Mucosa of descending colon (tissue), 3 donors: ENCODE measurements at regions not wholly inside any gene's neighbourhood (a gene's known extent, or its start where the extent isn't known, plus 50 kb on each side); places are given as distances from the start of the nearest gene placed in this dataset.

Experiments used
- ATAC-seq: fragments of 200-7000 bp; cut with Tn5 transposase; one replicate; pipeline ENCODE4 v1.9.1; 2020; ENCODE audit warnings: mild to moderate bottlenecking, moderate library complexity
- DNase-seq, 3 donors: peaks; one replicate each; pipeline ENCODE4 v3.0.0-alpha.2; 2020
- H3K36me3 ChIP-seq: fragments of 200-600 bp; one replicate; pipeline ENCODE4 v1.8.0; 2021; ENCODE audit warnings: low read depth, mild to moderate bottlenecking
- H3K4me1 ChIP-seq: fragments of 200-600 bp; one replicate; pipeline ENCODE4 v1.8.0; 2021; ENCODE audit warnings: low read depth, mild to moderate bottlenecking
- H3K4me3 ChIP-seq: fragments of 200-600 bp; one replicate; pipeline ENCODE4 v1.8.0; 2021; ENCODE audit warnings: mild to moderate bottlenecking
- H3K9me3 ChIP-seq: fragments of 200-600 bp; one replicate; pipeline ENCODE4 v1.8.0; 2021; ENCODE audit warnings: mild to moderate bottlenecking
- intact Hi-C, 2 donors: fragments of 100-400 bp; cut with DNase I in 1 of 2; cut with micrococcal nuclease in 1 of 2; formaldehyde crosslinking; loops; one replicate each; pipeline versions ENCODE4 v1.11.0 to v1.11.1; 2022; cut with DNase I, micrococcal nuclease
- TF ChIP-seq, protein P1 (sequence below): fragments of 200-600 bp; IDR thresholded peaks from one replicate; pipeline ENCODE4 v1.8.0; 2022; ENCODE audit warnings: antibody characterized with exemption, mild to moderate bottlenecking
- donor health status: DM: no; HTN: no; CAD: no; lungs with moderate emphysema.
- donor health status: DM: no; HTN: no; CAD: no.
- donor health status: DM: no; HTN: yes; CAD: no.

- intact Hi-C loops, result no loop called here
Measured at GRCh38 chr2:160941290-160941846, 218.9 kb upstream of the TANK start.

GRCh38 chr2:160942476-160943142, 217.6 kb upstream of the TANK start:
- intact Hi-C loops, result no loop called here
- DNase-seq (no peak), ATAC-seq (no peak)
- Histone ChIP-seq H3K36me3 (no peaks in the 10 kb centered on the region), H3K4me3 (no peak overlapping the region), H3K9me3 (no peaks in the 10 kb centered on the region), H3K4me1 (no peaks in the 10 kb centered on the region)
- TF ChIP-seq, protein P1, sequence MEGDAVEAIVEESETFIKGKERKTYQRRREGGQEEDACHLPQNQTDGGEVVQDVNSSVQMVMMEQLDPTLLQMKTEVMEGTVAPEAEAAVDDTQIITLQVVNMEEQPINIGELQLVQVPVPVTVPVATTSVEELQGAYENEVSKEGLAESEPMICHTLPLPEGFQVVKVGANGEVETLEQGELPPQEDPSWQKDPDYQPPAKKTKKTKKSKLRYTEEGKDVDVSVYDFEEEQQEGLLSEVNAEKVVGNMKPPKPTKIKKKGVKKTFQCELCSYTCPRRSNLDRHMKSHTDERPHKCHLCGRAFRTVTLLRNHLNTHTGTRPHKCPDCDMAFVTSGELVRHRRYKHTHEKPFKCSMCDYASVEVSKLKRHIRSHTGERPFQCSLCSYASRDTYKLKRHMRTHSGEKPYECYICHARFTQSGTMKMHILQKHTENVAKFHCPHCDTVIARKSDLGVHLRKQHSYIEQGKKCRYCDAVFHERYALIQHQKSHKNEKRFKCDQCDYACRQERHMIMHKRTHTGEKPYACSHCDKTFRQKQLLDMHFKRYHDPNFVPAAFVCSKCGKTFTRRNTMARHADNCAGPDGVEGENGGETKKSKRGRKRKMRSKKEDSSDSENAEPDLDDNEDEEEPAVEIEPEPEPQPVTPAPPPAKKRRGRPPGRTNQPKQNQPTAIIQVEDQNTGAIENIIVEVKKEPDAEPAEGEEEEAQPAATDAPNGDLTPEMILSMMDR, result no peak

More at GRCh38 chr2:160941290-160941846, 218.9 kb upstream of the TANK start:
- TF ChIP-seq, protein P1, result no peak
- no peaks in the 10 kb centered on the region for H3K36me3 ChIP-seq
- no peak for DNase-seq
- ATAC-seq, result no peak
- H3K9me3 ChIP-seq, result no peaks in the 10 kb centered on the region
- no peaks in the 10 kb centered on the region for H3K4me1 ChIP-seq
- H3K4me3 ChIP-seq, result no peak overlapping the region

DNA sequence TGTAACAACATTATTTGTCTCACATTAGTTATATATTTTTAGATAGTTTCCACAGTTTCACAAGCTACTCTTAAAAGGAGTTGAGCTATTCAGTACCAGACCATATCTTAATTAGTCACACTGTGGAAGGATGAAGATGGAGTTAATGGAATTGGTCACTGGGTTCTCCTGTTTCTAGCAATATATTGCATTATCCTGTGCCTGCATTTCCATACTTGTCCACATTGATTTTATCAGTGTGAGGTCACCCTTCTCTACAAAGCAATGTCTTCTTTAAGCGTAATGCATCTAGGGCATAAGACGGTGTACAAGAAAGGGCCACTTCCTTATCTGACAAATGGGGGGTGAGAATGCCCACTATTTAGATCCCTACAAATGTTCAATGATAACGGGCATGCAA, 216.8 kb upstream of the TANK start:
- Histone ChIP-seq H3K4me3 (no peak overlapping the region), H3K9me3 (no peaks in the 10 kb centered on the region), H3K36me3 (no peaks in the 10 kb centered on the region), H3K4me1 (no peaks in the 10 kb centered on the region)
- ATAC-seq (no peak), DNase-seq (no peak)
- intact Hi-C loops, result no loop called here
- TF ChIP-seq, protein P1, result no peak

DNA sequence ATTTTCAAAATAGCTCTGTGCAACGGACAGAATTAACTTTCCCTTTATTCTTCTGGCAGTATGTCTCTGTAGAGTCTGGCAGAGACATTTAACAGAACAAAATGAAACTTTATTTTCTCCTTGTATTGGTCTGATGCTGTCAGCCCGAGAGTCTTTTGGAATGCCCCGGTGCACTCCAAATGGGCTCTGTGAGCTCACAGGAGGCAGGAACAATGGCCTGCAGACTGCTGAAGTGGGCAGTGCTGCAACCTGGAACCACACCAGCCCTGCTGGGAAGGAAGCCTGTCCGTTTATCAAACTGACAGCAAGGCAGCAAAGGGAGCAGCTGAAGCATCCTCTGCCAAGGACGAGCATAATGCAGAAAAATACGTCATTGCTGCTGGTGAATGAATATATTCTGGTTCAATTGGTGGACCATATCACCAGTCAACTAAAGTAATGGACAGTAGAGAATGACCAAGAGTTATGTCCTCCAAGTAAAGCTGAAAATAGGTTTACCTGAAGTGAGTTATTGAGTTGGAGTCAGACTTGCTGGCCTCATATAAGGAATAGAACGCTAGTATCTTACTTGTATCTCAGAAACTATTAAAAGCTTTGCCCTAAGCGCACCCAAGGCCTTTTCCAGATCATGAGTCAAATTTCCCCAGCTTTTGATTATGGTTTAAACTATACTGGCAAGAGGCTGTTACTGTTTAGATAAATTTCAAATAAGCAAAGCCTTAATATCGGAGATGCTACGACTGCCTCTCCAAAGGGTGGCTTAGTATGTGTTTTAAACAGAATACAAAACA, 207.6 kb upstream of the TANK start:
- TF ChIP-seq, protein P1, result no peak
- intact Hi-C loops, result no loop called here
- Histone ChIP-seq H3K4me3 (no peak overlapping the region), H3K36me3 (no peaks in the 10 kb centered on the region), H3K9me3 (no peaks in the 10 kb centered on the region), H3K4me1 (no peaks in the 10 kb centered on the region)
- ATAC-seq (peak; percentile 25), DNase-seq (peak in 1 of 3 donors; percentile 56)

DNA sequence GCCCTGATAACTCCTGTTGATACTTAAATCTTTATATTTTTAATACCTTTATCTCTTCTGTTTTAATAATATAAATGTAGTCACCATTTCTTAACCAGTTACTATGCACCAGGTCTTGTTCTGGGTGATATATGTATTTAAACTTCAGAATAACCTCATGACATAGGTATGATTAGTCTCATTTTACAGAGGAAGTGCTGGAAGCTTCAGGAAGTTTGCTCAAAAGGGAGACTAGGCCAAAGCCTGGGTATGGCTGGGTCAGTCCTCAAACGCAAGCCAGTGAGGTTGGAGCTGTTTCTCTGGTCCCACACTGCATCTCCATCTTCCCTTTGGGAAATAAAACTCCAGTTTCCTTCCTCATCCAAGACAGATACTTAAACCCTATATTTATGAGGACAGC, 204.7 kb upstream of the TANK start:
- ATAC-seq, result no peak
- intact Hi-C loops, result no loop called here
- TF ChIP-seq, protein P1, result no peak

More for the DNA sequence above, 204.7 kb upstream of the TANK start:
- no peak for DNase-seq
- H3K9me3 ChIP-seq, result no peaks in the 10 kb centered on the region
- H3K4me3 ChIP-seq, result no peak overlapping the region
- no peaks in the 10 kb centered on the region for H3K4me1 ChIP-seq
- H3K36me3 ChIP-seq, result no peaks in the 10 kb centered on the region
